GM08714 (cell line): ENCODE measurements at regions not wholly inside any gene's neighbourhood (a gene's known extent, or its start where the extent isn't known, plus 50 kb on each side); places are given as distances from the start of the nearest gene placed in this dataset.
"Not testable (repeated sequence)": the region's sequence is repeated elsewhere in the genome, so short reads cannot be mapped to it uniquely, and the experiment has no call there.

Experiments used
- H3K4me3 ChIP-seq: fragments of 200-500 bp; sonication (Bioruptor generic); 2 replicates; pipeline ENCODE4 v1.5.1; 2014; ENCODE audit warnings: mild to moderate bottlenecking, low read length, inconsistent platforms
- ZNF274 ChIP-seq: IDR thresholded peaks from 2 replicates; pipeline ENCODE4 v1.6.1; 2012; ENCODE audit warnings: mild to moderate bottlenecking, low read depth, low read length

DNA sequence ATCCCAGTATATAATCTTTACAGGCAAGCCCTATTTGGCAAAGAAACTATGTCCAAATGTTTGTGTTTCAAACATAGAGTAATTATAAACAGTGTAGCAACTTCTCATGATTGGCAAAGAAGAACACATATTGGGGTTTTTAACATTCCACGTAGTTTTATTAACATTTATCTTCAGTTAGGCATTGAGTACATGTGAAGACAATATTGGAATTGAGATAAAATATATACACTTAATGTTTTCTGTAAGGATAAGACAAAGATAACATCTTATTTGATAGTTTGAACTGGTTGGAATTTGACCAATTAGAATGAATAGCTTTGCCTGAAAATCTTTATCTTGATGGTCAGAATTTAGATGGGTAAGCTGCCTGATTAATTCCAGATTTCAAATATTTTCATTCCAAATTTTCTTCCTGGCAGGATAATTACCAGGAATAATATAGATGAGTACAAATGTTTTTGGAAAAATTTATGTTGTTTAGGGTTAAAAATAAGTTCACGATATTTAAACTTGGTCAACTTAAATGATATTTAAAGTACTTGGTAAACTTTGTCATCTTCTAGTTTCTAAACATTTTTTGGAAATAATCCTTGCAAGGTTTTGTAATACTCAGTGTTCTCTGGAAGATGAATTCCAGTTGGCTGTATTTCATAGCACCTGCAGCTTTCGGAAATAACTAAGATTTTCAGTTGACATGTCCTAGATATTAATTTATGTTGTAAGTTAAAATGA, 536.5 kb upstream of the SPRY2 start:
- TF ChIP-seq ZNF274 = no peak
- no peak overlapping the region for H3K4me3 ChIP-seq

DNA sequence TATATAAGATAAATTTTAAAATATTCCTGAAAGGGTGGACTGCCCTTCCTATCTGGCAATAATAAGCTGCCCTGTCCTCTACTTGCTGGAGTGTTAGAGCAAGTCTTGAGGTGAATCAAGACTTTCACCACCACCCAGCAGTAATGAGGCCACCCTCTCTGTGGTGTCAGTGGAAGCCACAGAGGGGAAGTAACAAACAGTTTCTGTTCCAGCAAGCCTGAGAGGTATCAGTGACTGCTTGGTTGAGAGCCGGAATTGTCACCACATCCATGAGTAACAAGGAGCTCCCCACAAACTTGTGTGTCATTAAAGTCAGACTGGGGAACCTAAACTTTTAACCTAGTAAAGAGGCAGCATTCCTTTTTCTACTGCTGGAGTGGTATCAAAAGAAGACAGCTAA, 532.7 kb upstream of the SPRY2 start:
- H3K4me3 ChIP-seq = no peak overlapping the region
- no peak for TF ChIP-seq ZNF274

DNA sequence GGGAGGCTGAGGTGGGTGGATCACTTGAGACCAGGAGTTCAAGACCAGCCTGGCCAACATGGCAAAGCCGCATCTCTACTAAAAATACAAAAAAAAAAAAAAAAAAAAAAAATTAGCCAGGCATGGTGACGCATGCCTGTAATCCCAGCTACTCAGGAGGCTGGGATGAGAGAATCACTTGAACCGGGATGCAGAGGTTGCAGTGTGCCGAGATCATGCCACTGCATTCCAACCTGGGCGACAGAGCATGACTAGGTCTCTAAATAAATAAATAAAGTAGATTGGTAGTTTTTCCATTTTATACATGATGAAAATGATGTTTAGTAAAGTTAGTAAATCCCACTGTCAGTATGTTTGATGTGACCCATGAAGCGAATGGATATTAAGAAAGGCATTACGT, 531.0 kb upstream of the SPRY2 start:
- not testable (repeated sequence) for H3K4me3 ChIP-seq

DNA sequence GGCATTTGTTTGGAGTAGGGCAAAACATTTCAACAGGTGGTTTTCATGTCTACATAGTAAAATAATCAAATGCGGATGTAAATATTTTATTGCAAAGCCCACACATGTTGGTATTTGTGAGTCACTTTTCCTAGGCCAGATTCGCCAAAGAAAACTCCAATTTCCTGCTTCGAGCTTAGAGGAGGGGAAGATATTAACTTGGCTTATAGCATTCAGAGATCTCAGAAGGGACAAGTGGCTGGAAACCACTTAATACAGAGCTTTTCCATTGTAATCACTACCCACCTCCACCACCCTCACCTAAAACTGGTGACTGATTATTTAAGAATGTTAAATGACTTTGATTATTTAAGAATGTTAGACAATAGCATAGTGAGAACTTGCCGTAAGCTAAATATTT, 530.6 kb upstream of the SPRY2 start:
- no peak overlapping the region for H3K4me3 ChIP-seq
- TF ChIP-seq ZNF274 = no peak

DNA sequence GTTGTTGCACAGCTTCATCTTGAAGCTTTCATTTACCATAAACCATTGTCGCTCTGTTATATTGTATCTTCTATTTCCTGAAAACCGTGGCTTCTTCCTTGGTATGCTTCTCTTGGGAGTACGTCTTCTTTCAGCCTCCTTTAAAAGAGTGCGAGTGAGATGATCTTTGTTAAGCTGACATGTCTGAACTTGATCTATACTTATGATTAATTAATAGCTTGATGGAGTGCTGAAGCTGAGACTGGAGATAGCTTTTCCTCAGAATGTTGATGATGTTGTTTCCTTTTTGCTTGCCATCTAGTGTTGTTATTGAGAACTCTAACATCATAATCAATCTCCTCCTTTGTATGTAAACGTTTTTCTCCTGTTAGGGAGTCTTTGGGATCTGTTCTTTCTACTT, 529.3 kb upstream of the SPRY2 start:
- no peak for TF ChIP-seq ZNF274

DNA sequence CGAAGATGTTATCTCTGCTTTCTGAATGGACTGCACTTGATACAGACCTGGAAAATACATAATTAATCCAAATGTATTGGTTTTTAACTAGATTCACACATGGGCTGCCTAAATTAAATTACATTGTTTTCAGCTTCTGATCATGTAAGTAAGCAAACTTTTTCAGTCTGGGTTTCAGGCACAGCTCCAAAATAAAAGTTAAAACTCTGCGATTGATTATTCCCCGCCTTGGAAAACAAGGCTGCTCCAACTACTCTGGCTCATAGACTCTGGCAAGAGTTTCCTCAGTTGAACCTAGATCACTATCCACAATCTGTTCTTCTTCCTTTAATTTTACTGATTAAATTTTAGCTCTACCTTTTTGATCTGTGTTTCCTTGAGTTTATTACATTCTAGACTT, 526.0 kb upstream of the SPRY2 start:
- H3K4me3 ChIP-seq = no peak overlapping the region
- TF ChIP-seq ZNF274 = no peak

More for the DNA sequence above, 529.3 kb upstream of the SPRY2 start:
- no peak overlapping the region for H3K4me3 ChIP-seq

DNA sequence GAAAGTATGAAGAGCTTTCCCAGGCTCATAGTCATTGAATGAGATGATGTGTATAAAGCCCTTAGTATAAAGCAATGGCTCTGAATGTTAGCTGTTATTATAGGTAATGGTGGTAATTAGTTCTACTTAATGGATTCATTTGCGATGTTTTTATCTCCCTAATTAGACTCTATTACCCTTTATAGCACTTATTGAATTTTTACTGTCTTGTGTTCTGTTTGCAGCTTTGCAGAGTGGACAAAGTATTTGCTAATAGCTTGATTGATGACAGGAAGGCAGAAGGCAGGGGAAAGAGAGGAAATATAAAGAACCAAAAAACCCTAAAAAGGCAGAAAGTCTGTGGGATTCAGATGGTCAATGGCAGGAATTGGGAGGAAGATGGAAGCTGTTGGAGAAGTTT, 524.4 kb upstream of the SPRY2 start:
- TF ChIP-seq ZNF274 = no peak
- H3K4me3 ChIP-seq = no peak overlapping the region

DNA sequence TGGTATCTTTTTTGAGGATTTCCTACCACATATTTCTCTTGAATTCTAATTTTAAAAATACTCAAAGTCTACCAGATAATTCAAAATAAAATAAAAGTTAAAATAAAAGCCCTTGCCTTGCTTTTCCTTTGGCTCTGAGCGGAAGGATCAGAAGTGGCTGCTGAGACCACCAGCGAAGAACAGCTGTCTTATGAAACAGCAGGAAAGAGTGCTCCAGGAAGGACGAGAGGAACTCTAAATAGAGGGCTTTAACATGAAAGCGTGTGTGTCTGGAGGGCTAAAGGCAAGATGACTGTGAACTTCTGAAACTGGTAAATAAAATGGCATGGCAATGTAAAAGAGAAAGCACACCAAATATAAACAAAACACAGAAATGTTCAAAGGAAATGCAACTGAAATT, 521.5 kb upstream of the SPRY2 start:
- H3K4me3 ChIP-seq = no peak overlapping the region
- no peak for TF ChIP-seq ZNF274

DNA sequence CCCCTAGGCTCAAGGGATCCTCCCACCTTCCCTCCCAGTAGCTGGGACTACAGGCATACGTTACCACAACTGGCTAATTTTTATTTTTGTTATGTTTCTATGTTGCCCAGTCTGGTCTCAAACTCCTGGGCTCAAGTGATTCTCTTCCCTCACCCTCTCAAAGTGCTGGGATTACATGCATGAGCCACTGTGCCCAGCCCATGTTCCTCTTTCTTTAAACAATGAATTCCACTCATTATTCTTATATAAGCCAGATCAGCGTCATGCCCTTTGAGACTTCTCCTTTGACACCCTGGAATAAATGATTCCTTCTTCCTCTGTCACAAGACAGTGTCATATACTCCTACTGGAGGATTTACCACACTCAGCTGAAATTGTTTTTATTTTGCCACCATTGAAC, 519.9 kb upstream of the SPRY2 start:
- no peak for TF ChIP-seq ZNF274
- H3K4me3 ChIP-seq = no peak overlapping the region

DNA sequence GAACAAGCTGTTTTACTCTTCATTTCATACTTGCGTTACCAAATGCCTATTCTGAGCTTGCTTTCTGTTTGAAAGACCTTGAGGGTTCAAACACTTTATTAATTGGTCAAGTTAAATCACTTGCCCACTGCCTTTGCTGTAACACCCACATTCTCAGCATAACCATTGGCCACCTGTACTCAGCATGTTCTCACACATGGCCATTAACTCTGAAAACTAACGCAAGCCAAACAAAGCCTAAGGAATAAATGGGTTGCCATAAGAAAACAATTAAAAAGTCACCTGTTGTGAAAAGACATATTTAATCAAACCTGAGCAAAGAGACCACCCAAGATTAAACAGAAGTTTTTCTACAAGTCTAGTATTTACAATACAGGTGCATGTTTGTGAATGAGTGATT, 517.2 kb upstream of the SPRY2 start:
- no peak for TF ChIP-seq ZNF274
- no peak overlapping the region for H3K4me3 ChIP-seq

DNA sequence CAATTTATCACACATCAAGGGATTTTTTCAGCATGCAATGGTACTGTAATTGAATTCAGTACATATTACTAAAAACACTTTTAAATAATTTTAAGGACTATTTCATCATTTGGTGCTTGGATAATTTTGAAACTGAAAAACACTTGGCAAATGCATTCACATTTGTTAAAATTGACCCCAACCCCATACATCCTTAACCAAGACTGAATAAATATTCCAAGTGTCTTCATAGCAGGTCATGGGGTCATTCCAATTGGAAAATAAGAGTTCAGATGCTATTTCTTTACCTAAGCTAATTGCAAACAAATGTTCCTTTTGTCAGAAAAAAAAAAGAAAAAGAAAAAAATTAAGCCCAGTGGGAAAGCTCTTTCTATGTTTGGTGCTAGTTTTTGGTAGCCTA, 516.4 kb upstream of the SPRY2 start:
- no peak overlapping the region for H3K4me3 ChIP-seq
- no peak for TF ChIP-seq ZNF274

DNA sequence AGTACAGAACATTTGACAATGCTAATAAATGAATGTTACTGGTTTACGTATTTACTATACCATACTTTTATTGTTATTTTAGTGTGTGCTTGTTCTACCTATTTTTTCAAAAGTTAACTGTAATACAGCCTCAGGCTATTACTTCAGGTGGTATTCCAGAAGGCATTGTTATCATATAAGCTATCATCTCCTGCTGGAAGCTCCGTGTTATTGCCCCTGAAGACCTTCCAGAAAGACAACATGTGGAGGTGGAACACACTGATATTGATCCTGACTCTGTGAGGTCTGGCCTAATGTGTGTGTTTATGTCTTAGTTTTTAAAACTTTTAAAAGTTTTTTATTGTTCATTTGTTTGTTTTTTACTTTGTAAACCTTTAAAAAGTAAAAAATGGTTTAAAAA, 509.8 kb upstream of the SPRY2 start:
- H3K4me3 ChIP-seq = no peak overlapping the region
- no peak for TF ChIP-seq ZNF274

DNA sequence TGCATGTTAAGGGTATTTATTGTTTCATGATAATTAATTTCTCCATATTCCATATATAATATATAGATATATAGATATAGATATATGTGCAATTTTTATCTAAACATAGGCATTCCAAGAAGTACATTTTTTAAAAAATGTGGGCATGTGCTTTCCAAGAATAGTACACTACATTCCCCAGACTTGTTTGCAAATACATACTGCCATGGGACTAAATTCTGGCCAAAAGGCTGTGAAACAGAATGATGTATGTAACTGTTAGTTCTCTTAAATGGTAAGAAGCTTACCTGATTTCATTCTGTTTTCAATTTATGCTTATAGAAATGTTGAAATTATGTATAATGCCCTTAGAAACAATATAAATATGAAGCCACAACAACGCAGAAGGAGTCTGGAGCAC, 503.2 kb upstream of the SPRY2 start:
- TF ChIP-seq ZNF274 = no peak
- H3K4me3 ChIP-seq = no peak overlapping the region

DNA sequence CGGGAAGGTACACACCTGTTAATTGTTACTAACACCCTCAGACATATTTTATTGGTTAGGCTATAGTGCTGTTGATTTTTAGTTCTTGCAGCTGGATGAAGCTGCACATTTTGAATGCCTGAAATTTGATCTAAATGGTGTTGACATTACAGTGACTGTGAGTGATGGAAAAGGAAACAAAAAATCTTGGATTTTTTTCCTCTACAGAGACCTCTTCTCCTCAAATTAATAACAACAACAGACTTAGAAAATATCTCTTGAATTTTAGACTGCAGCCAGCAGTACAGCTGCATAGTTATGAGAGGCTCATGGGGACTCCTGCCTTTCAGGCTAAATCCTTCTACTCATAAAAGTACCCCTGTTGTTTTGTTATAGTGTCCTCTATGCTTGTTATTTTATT, 500.5 kb upstream of the SPRY2 start:
- H3K4me3 ChIP-seq = no peak overlapping the region
- TF ChIP-seq ZNF274 = no peak

DNA sequence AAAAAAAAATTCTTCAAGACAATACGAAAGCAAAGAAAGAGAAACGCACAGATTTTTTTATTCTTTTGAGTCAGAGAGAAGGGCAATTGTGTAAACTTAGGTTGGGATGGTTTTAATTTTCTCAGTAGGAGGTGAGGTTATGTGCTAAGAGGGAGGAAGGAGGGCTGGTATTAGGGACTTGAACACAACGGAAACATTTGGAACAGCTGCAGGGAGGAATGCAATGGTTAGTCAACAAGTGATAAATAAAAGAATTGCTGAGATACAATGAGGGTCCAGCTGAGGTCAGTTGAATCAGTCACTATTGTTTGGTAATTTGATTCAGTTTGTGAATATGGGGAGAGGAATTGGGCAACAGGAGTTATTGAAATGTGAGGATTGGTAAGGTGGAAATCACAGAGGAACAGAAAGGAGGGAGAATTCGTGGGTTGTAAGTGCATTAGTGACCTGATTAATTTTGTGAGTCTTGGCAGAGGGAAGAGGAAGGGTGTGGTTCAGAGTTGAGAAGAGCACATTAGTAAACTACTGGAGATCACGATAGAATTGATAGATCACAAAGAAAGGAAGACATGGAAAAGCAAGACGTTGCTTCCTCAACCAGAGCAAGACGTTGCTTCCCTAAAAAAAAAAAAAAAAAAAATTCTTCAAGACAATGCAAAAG, 499.5 kb upstream of the SPRY2 start:
- H3K4me3 ChIP-seq = no peak overlapping the region
- TF ChIP-seq ZNF274 = no peak

DNA sequence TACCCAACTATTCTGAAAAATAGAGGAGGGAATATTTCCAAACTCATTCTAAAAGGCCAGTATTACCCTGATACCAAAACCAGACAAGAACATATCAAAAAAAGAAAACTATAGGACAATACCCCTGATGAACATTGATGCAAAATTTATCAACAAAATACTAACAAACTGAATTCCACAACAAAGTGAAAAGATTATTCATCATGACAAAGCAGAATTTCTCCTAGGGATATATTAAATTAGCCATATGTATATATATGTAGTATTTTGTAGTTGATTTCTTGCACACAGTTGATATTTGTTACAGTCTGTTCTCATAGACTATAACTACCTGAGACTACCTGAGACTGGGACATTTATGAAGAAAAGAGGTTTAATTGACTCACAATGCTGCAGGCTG, 495.0 kb upstream of the SPRY2 start:
- TF ChIP-seq ZNF274 = no peak
- no peak overlapping the region for H3K4me3 ChIP-seq

DNA sequence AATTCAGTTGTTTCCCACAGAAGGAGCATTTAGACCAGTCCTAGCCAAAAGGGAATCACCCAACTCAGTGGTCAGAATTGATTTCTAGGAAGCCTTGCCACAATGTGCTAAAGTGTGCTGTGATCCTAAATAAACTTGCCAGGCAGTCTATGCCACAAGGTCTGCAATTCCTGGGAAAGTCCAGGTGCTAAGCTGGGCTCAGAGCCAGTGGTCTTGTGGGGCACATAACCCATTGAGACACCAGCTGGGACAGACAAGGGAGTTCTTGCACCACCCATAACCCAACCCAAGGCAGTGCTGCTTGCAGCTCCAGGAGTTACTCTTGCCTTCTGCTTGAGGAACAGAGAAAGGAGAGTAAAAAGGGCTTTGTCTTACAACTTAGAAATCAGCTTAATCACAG, 489.5 kb upstream of the SPRY2 start:
- no peak overlapping the region for H3K4me3 ChIP-seq
- no peak for TF ChIP-seq ZNF274
